Transverse colon (tissue), 4 donors: ENCODE measurements at regions not wholly inside any gene's neighbourhood (a gene's known extent, or its start where the extent isn't known, plus 50 kb on each side); places are given as distances from the start of the nearest gene placed in this dataset.

ENCODE experiments used
- EP300 ChIP-seq: sonication (generic); formaldehyde crosslinking; IDR thresholded peaks from one replicate; pipeline ENCODE4 v1.6.1; 2017; ENCODE audit warnings: antibody characterized with exemption, low read depth
- POLR2A ChIP-seq: fragments of 450-650 bp; IDR thresholded peaks from one replicate; pipeline ENCODE4 v1.6.1; 2016; ENCODE audit warnings: antibody characterized with exemption, mild to moderate bottlenecking, moderate library complexity
- POLR2AphosphoS5 ChIP-seq, 3 donors: sonication (generic); formaldehyde crosslinking; IDR thresholded peaks; one replicate each; pipeline ENCODE4 v1.6.1; 2016; ENCODE audit warnings: antibody characterized with exemption in 3 of 3
- TF ChIP-seq, protein P1 (sequence below), 5 experiments: fragments of 200-600 bp in 3 of 5; fragments of 450-650 bp in 2 of 5; sonication (generic) in 3 of 5; IDR thresholded peaks; 1 replicate in 2 of 5; 2 replicates in 3 of 5; pipeline ENCODE4 v1.5.1; 2016 to 2017; ENCODE audit warnings: antibody characterized with exemption in 5 of 5, inconsistent platforms in 3 of 5, mild to moderate bottlenecking in 2 of 5, moderate library complexity in 1 of 5

DNA sequence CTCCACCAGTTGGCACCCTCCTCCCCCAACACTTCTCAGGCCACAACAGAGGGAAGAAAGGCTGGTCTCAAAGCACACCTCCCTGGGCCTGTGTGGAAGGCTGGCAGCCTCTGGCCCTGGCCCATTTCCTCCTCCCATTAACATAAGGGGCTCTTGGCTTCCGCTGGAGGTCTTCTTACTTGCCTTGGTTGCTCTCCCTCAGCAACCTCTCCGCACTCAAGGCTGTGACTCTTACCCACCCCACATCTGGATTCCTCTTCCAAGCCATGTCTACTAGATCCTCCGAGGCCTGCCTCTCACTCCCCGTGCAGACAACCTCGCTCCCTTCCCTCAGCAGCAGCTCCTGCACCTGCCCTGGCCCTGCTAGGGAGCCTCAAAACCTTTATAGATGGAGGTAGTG lies 76.7 kb upstream of the PRNP start:
- no peak for TF ChIP-seq POLR2A
- TF ChIP-seq POLR2AphosphoS5 (IDR thresholded peaks at IDR 0.05), result no peak
- TF ChIP-seq, protein P1, sequence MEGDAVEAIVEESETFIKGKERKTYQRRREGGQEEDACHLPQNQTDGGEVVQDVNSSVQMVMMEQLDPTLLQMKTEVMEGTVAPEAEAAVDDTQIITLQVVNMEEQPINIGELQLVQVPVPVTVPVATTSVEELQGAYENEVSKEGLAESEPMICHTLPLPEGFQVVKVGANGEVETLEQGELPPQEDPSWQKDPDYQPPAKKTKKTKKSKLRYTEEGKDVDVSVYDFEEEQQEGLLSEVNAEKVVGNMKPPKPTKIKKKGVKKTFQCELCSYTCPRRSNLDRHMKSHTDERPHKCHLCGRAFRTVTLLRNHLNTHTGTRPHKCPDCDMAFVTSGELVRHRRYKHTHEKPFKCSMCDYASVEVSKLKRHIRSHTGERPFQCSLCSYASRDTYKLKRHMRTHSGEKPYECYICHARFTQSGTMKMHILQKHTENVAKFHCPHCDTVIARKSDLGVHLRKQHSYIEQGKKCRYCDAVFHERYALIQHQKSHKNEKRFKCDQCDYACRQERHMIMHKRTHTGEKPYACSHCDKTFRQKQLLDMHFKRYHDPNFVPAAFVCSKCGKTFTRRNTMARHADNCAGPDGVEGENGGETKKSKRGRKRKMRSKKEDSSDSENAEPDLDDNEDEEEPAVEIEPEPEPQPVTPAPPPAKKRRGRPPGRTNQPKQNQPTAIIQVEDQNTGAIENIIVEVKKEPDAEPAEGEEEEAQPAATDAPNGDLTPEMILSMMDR (IDR thresholded peaks at IDR 0.05), result no peak
- TF ChIP-seq EP300, result no peak
